ENCODE measurements at regions not wholly inside any gene's neighbourhood (a gene's known extent, or its start where the extent isn't known, plus 50 kb on each side); places are given as distances from the start of the nearest gene placed in this dataset.

DNA sequence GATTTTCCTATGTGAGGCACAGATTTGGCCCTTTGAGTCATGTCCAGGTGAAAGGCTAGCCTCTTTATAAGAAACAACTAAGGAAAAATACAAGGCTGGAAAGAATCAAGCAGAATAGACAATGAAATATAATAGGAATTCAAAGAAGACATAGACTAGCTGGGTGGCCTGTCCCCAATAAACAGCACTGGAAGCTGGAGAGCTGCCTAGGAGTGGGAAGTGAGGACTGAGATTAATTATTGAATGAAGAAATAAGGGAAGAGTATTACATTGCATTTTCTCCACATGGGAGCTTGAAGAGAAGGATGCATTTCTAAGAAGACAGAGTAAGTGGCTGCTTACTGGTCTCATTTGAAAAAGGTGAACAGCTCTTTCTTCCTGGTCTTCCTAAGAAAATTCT, 100.0 kb downstream of the CCDC34 start:
- H3K4me1 ChIP-seq: no peaks in the 10 kb centered on the region
- DNase-seq (ENCODE audit: low read depth in 1 of 2, low spot score in 1 of 2) (no peak), ATAC-seq (no peak), FAIRE-seq (no peak)
- POLR2A ChIA-PET: no interaction called here
- no peaks in the 10 kb centered on the region for H3K9me3 ChIP-seq
- no peak overlapping the region for H3K4me2 ChIP-seq
- CTCF ChIA-PET: interaction anchor here (1.0 kb wide), 1 partner anchor 12 kb away, joined by 3 read pairs; no protein-coding TSS in a partner anchor
- H3K4me3 ChIP-seq: no peak overlapping the region
- TF ChIP-seq NR3C1 (IDR thresholded peaks at IDR 0.05) (no peak), TP53 (CRISPR knock-in tag; IDR thresholded peaks at IDR 0.05) (no peak), RARB (CRISPR knock-in tag; IDR thresholded peaks at IDR 0.05) (no peak), ZC3H11A (IDR thresholded peaks at IDR 0.05) (no peak), NPAS2 (CRISPR knock-in tag; IDR thresholded peaks at IDR 0.05; ENCODE audit: borderline replicate concordance) (no peak), HEYL (CRISPR knock-in tag; IDR thresholded peaks at IDR 0.05) (no peak)
- H3K27ac ChIP-seq: no peak overlapping the region

DNA sequence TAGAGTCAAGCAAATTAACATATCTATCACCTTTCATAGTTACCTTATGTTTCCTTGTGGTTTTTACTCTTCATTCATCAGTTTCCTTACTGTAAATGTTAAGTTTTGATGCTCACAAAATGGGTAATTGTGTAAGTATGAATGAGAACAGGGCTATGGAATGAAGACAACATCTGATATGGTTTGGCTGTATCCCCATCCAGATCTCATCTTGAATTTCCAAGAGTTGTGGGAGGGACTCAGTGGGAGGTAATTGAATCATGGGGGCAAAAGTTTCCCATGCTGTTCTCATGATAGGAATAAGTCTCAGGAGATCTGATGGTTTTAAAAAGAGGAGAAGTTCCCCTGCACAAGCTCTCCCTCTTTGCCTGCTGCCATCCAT, 107.6 kb downstream of the CCDC34 start:
- ChIA-PET POLR2A (no interaction called here), CTCF (interaction anchor here (1.1 to 1.7 kb wide), 2 partner anchors 10 to 21 kb away, joined by 3 to 4 read pairs; no protein-coding TSS in a partner anchor)
- H3K9me3 ChIP-seq: no peaks in the 10 kb centered on the region
- no peak overlapping the region for H3K4me3 ChIP-seq
- TF ChIP-seq EHMT2 (IDR thresholded peaks at IDR 0.05; ENCODE audit: low read depth): no peak
- no peak for TF ChIP-seq CHD4 (IDR thresholded peaks at IDR 0.05; ENCODE audit: borderline replicate concordance)
- no peak for TF ChIP-seq FOSL2 (IDR thresholded peaks at IDR 0.05)
- no peak for TF ChIP-seq FOSL2 (CRISPR knock-in tag; IDR thresholded peaks at IDR 0.05)
- TF ChIP-seq, protein P1, sequence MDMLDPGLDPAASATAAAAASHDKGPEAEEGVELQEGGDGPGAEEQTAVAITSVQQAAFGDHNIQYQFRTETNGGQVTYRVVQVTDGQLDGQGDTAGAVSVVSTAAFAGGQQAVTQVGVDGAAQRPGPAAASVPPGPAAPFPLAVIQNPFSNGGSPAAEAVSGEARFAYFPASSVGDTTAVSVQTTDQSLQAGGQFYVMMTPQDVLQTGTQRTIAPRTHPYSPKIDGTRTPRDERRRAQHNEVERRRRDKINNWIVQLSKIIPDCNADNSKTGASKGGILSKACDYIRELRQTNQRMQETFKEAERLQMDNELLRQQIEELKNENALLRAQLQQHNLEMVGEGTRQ (IDR thresholded peaks at IDR 0.05): no peak
- no peak for TF ChIP-seq HOXA7 (CRISPR knock-in tag; IDR thresholded peaks at IDR 0.05)
- no peak for TF ChIP-seq MAZ (IDR thresholded peaks at IDR 0.05; ENCODE audit: borderline replicate concordance, low read depth, low read length)
- TF ChIP-seq RFX5 (IDR thresholded peaks at IDR 0.05): no peak
- no peak for TF ChIP-seq FOXS1 (CRISPR knock-in tag; IDR thresholded peaks at IDR 0.05)
- no peak for TF ChIP-seq CBX8 (IDR thresholded peaks at IDR 0.05)
- no peak for TF ChIP-seq JUN (IDR thresholded peaks at IDR 0.05)
- no peak for TF ChIP-seq PHF8 (IDR thresholded peaks at IDR 0.05; ENCODE audit: borderline replicate concordance, low read depth)
- no peak for TF ChIP-seq HOXB13 (CRISPR knock-in tag; IDR thresholded peaks at IDR 0.05; ENCODE audit: low read depth)
- no peak for TF ChIP-seq CHD2 (IDR thresholded peaks at IDR 0.05; ENCODE audit: low read length, partially characterized antibody)
- TF ChIP-seq, protein P2, sequence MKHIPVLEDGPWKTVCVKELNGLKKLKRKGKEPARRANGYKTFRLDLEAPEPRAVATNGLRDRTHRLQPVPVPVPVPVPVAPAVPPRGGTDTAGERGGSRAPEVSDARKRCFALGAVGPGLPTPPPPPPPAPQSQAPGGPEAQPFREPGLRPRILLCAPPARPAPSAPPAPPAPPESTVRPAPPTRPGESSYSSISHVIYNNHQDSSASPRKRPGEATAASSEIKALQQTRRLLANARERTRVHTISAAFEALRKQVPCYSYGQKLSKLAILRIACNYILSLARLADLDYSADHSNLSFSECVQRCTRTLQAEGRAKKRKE (CRISPR knock-in tag; IDR thresholded peaks at IDR 0.05; ENCODE audit: low read depth): no peak
- no peak for TF ChIP-seq HEYL (CRISPR knock-in tag; IDR thresholded peaks at IDR 0.05)
- TF ChIP-seq, protein P3, sequence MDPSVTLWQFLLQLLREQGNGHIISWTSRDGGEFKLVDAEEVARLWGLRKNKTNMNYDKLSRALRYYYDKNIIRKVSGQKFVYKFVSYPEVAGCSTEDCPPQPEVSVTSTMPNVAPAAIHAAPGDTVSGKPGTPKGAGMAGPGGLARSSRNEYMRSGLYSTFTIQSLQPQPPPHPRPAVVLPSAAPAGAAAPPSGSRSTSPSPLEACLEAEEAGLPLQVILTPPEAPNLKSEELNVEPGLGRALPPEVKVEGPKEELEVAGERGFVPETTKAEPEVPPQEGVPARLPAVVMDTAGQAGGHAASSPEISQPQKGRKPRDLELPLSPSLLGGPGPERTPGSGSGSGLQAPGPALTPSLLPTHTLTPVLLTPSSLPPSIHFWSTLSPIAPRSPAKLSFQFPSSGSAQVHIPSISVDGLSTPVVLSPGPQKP (IDR thresholded peaks at IDR 0.05; ENCODE audit: low read depth, low read length): no peak
- no peak for DNase-seq (ENCODE audit: low read depth in 1 of 2, low spot score in 1 of 2)
- no peak for FAIRE-seq
- H3K4me1 ChIP-seq: no peaks in the 10 kb centered on the region
- no peak overlapping the region for H3K4me2 ChIP-seq
- no peak overlapping the region for H3K27ac ChIP-seq
- ATAC-seq: no peak

DNA sequence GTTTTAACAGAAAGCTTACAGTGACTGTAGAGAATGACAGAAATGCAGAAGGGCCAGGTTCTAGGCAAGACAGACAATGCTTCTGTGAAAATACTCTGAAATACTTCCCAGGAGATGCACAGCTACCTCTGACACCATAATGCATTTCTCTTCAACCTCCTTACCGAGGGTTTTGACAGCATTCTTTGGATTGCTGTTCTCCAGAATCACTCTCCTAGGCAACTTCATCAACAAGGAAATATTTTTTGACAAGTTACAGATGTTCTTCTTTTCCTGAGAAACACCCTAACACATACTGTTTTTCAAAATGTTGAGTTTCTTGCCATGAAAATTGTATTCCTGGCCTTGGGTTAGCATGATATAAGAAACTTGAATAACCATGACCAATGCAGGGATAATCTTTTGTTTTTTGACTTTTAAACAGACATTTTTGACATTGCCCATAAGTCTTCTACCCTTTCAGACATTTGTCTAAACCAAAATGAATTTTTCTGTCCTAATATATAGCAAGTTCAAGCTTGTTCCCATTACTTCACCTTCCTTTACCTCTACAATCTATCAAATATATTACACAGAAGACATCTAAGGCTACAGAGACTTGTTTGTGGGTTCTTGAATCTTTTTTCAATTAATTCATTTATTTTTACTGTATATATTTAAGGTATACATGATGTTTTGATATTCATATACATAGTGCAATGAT, 108.1 kb downstream of the CCDC34 start:
- H3K9me3 ChIP-seq: no peaks in the 10 kb centered on the region
- DNase-seq (ENCODE audit: low read depth in 1 of 2, low spot score in 1 of 2) (no peak), ATAC-seq (no peak), FAIRE-seq (no peak)
- H3K4me2 ChIP-seq: no peak overlapping the region
- H3K4me3 ChIP-seq: no peak overlapping the region
- WGBS (ENCODE audit: missing lambda C conversion rate): 7% methylated on average over 1 of the region's 1 CpG
- POLR2A ChIA-PET: interaction anchor here (0.7 kb wide), 1 partner anchor 1311 kb away, joined by 3 read pairs; no protein-coding TSS in a partner anchor
- CTCF ChIA-PET: interaction anchor here (0.9 to 1.7 kb wide), 3 partner anchors 11 to 71 kb away, joined by 3 to 4 read pairs (median 4); no protein-coding TSS in a partner anchor
- no peaks in the 10 kb centered on the region for H3K4me1 ChIP-seq
- H3K27ac ChIP-seq: no peak overlapping the region
- TF ChIP-seq NPAS2 (CRISPR knock-in tag; IDR thresholded peaks at IDR 0.05; ENCODE audit: borderline replicate concordance) (no peak), CBX8 (IDR thresholded peaks at IDR 0.05) (no peak), MAZ (IDR thresholded peaks at IDR 0.05; ENCODE audit: borderline replicate concordance, low read depth, low read length) (no peak), MYC (IDR thresholded peaks at IDR 0.05; ENCODE audit: borderline replicate concordance, low read length) (no peak), RARB (CRISPR knock-in tag; IDR thresholded peaks at IDR 0.05) (no peak), ZNF302 (CRISPR knock-in tag; IDR thresholded peaks at IDR 0.05) (no peak), KDM5A (IDR thresholded peaks at IDR 0.05) (no peak), CBX2 (IDR thresholded peaks at IDR 0.05; ENCODE audit: borderline replicate concordance, low read depth) (no peak), EHMT2 (IDR thresholded peaks at IDR 0.05; ENCODE audit: low read depth) (no peak), HOXB13 (CRISPR knock-in tag; IDR thresholded peaks at IDR 0.05; ENCODE audit: low read depth) (no peak), SREBF2 (IDR thresholded peaks at IDR 0.05) (no peak), GATA3 (IDR thresholded peaks at IDR 0.05; ENCODE audit: borderline replicate concordance) (no peak), TP53 (CRISPR knock-in tag; IDR thresholded peaks at IDR 0.05) (no peak), JUNB (IDR thresholded peaks at IDR 0.05) (no peak)
- TF ChIP-seq, protein P4, sequence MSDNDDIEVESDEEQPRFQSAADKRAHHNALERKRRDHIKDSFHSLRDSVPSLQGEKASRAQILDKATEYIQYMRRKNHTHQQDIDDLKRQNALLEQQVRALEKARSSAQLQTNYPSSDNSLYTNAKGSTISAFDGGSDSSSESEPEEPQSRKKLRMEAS (IDR thresholded peaks at IDR 0.05): no peak
- TF ChIP-seq, protein P5, sequence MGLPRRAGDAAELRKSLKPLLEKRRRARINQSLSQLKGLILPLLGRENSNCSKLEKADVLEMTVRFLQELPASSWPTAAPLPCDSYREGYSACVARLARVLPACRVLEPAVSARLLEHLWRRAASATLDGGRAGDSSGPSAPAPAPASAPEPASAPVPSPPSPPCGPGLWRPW (IDR thresholded peaks at IDR 0.05): no peak
- TF ChIP-seq, protein P1 (IDR thresholded peaks at IDR 0.05): no peak
